ENCODE measurements at regions not wholly inside any gene's neighbourhood (a gene's known extent, or its start where the extent isn't known, plus 50 kb on each side); places are given as distances from the start of the nearest gene placed in this dataset.

- DNase-seq (ENCODE audit: low read depth): no peak
- H3K4me3 ChIP-seq (ENCODE audit: low read depth, low read length): no peak overlapping the region
- TF ChIP-seq CTCF (IDR thresholded peaks at IDR 0.05; ENCODE audit: control insufficient read depth, extremely low read depth, insufficient read depth): no peak
Observed at GRCh38 chr9:4359016-4359415, 59.1 kb upstream of the GLIS3 start.

GRCh38 chr9:4357929-4358328 lies 58.1 kb upstream of the GLIS3 start:
- TF ChIP-seq CTCF (IDR thresholded peaks at IDR 0.05; ENCODE audit: control insufficient read depth, extremely low read depth, insufficient read depth): no peak
- no peak for DNase-seq (ENCODE audit: low read depth)
- no peak overlapping the region for H3K4me3 ChIP-seq (ENCODE audit: low read depth, low read length)

- DNase-seq (ENCODE audit: low read depth): no peak
- H3K4me3 ChIP-seq (ENCODE audit: low read depth, low read length): no peak overlapping the region
- TF ChIP-seq CTCF (IDR thresholded peaks at IDR 0.05; ENCODE audit: control insufficient read depth, extremely low read depth, insufficient read depth): no peak
Observed at GRCh38 chr9:4356306-4356705, 56.4 kb upstream of the GLIS3 start.

- TF ChIP-seq CTCF (IDR thresholded peaks at IDR 0.05; ENCODE audit: control insufficient read depth, extremely low read depth, insufficient read depth): no peak
- no peak for DNase-seq (ENCODE audit: low read depth)
- no peak overlapping the region for H3K4me3 ChIP-seq (ENCODE audit: low read depth, low read length)
Observed at GRCh38 chr9:4353236-4353635, 53.4 kb upstream of the GLIS3 start.

GRCh38 chr9:4349816-4350418 lies 50.0 kb upstream of the GLIS3 start:
- no peak for TF ChIP-seq CTCF (IDR thresholded peaks at IDR 0.05; ENCODE audit: control insufficient read depth, extremely low read depth, insufficient read depth)
- no peak overlapping the region for H3K4me3 ChIP-seq (ENCODE audit: low read depth, low read length)
- no peak for DNase-seq (ENCODE audit: low read depth)
